HEK293 (cell line): ENCODE measurements at regions not wholly inside any gene's neighbourhood (a gene's known extent, or its start where the extent isn't known, plus 50 kb on each side); places are given as distances from the start of the nearest gene placed in this dataset.

Experiments used
- CTCF ChIA-PET: fragments of 350-600 bp; formaldehyde crosslinking; extraction: SDS; loops from one replicate; lab custom pipeline; 2021; ENCODE audit warnings: antibody characterized with exemption; lab: Yijun Ruan, JAX
- POLR2A ChIA-PET: fragments of 300-600 bp; formaldehyde crosslinking; extraction: SDS; loops from one replicate; lab custom pipeline; 2020; ENCODE audit warnings: antibody characterized with exemption, inconsistent platforms; lab: Yijun Ruan, JAX
- H3K27ac ChIP-seq: fragments of 200-500 bp; sonication (Bioruptor generic); 2 replicates; pipeline ENCODE4 v1.5.1; 2014; ENCODE audit warnings: low read depth, low read length, control low read depth, inconsistent platforms; ENCODE audit errors: extremely low read depth
- H3K36me3 ChIP-seq, 2 experiments: fragments of 200-500 bp in 1 of 2; sonication (Bioruptor generic) in 1 of 2; 1 replicate in 1 of 2; 2 replicates in 1 of 2; pipeline ENCODE4 v1.5.1; 2014 to 2017; ENCODE audit warnings: inconsistent platforms in 2 of 2, low read length in 2 of 2; ENCODE audit not compliant: control insufficient read depth in 2 of 2, insufficient read depth in 1 of 2
- H3K4me1 ChIP-seq: fragments of 200-500 bp; sonication (Bioruptor generic); 2 replicates; pipeline ENCODE4 v1.5.1; 2014; ENCODE audit warnings: mild to moderate bottlenecking, low read length, inconsistent platforms; ENCODE audit not compliant: control insufficient read depth, insufficient read depth
- H3K4me3 ChIP-seq: 2 replicates; pipeline ENCODE4 v1.5.1; 2011; ENCODE audit warnings: low read depth, mild to moderate bottlenecking, control low read depth, low read length, moderate library complexity
- H3K9me3 ChIP-seq: fragments of 200-500 bp; sonication (Bioruptor generic); 2 replicates; pipeline ENCODE4 v1.5.1; 2014; ENCODE audit warnings: low read depth, low read length, inconsistent platforms; ENCODE audit not compliant: control insufficient read depth, insufficient read depth
- BCL11A ChIP-seq: fragments of 450-650 bp; formaldehyde crosslinking; IDR thresholded peaks from 2 replicates; pipeline ENCODE4 v1.5.1; 2016; ENCODE audit warnings: low read depth, missing biosample characterization, missing genetic modification characterization
- GFI1B ChIP-seq: fragments of 450-650 bp; formaldehyde crosslinking; IDR thresholded peaks from 2 replicates; pipeline ENCODE4 v1.5.1; 2016; ENCODE audit warnings: missing biosample characterization, missing genetic modification characterization
- HIC1 ChIP-seq: fragments of 450-650 bp; formaldehyde crosslinking; IDR thresholded peaks from 2 replicates; pipeline ENCODE4 v1.5.1; 2016; ENCODE audit warnings: missing biosample characterization, missing genetic modification characterization
- IKZF3 ChIP-seq: fragments of 450-650 bp; IDR thresholded peaks from 2 replicates; pipeline ENCODE4 v1.5.0; 2018; ENCODE audit warnings: missing biosample characterization, mild to moderate bottlenecking, missing genetic modification characterization, moderate library complexity
- MYNN ChIP-seq: fragments of 450-650 bp; formaldehyde crosslinking; IDR thresholded peaks from 2 replicates; pipeline ENCODE4 v1.5.1; 2016; ENCODE audit warnings: missing biosample characterization, missing genetic modification characterization, borderline replicate concordance
- REPIN1 ChIP-seq: fragments of 450-650 bp; formaldehyde crosslinking; IDR thresholded peaks from 2 replicates; pipeline ENCODE4 v1.5.1; 2017; ENCODE audit warnings: missing biosample characterization, missing genetic modification characterization, low read depth
- SP2 ChIP-seq: fragments of 450-650 bp; formaldehyde crosslinking; IDR thresholded peaks from 2 replicates; pipeline ENCODE4 v1.5.1; 2016; ENCODE audit warnings: missing biosample characterization, missing genetic modification characterization
- TSHZ1 ChIP-seq: fragments of 450-650 bp; formaldehyde crosslinking; IDR thresholded peaks from 2 replicates; pipeline ENCODE4 v1.5.1; 2016; ENCODE audit warnings: missing biosample characterization, missing genetic modification characterization, borderline replicate concordance
- ZBTB10 ChIP-seq: fragments of 450-650 bp; formaldehyde crosslinking; IDR thresholded peaks from 2 replicates; pipeline ENCODE4 v1.5.1; 2016; ENCODE audit warnings: missing biosample characterization, missing genetic modification characterization
- ZBTB11 ChIP-seq: fragments of 450-650 bp; formaldehyde crosslinking; conservative IDR thresholded peaks from 2 replicates; pipeline ENCODE4 v1.5.1; 2016; ENCODE audit warnings: low read depth, missing biosample characterization, missing genetic modification characterization
- ZFP69B ChIP-seq: fragments of 450-650 bp; formaldehyde crosslinking; IDR thresholded peaks from 2 replicates; pipeline ENCODE4 v1.5.1; 2016; ENCODE audit warnings: missing biosample characterization, missing genetic modification characterization
- ZNF10 ChIP-seq: fragments of 450-650 bp; formaldehyde crosslinking; IDR thresholded peaks from 2 replicates; pipeline ENCODE4 v1.5.1; 2017; ENCODE audit warnings: missing biosample characterization, missing genetic modification characterization
- ZNF24 ChIP-seq: fragments of 450-650 bp; formaldehyde crosslinking; IDR thresholded peaks from 2 replicates; pipeline ENCODE4 v1.5.1; 2016; ENCODE audit warnings: missing biosample characterization, missing genetic modification characterization
- ZNF521 ChIP-seq: fragments of 450-650 bp; formaldehyde crosslinking; IDR thresholded peaks from 2 replicates; pipeline ENCODE4 v1.5.1; 2017; ENCODE audit warnings: missing biosample characterization, mild to moderate bottlenecking, missing genetic modification characterization
- ZNF529 ChIP-seq: fragments of 450-650 bp; formaldehyde crosslinking; IDR thresholded peaks from 2 replicates; pipeline ENCODE4 v1.5.1; 2017; ENCODE audit warnings: missing genetic modification characterization, missing biosample characterization; ENCODE audit not compliant: insufficient replicate concordance
- ZNF548 ChIP-seq: fragments of 450-650 bp; formaldehyde crosslinking; IDR thresholded peaks from 2 replicates; pipeline ENCODE4 v1.5.1; 2016; ENCODE audit warnings: missing biosample characterization, missing genetic modification characterization
- ZNF549 ChIP-seq: fragments of 450-650 bp; IDR thresholded peaks from 2 replicates; pipeline ENCODE4 v1.5.1; 2018; ENCODE audit warnings: missing biosample characterization, missing genetic modification characterization, mild to moderate bottlenecking, inconsistent platforms, moderate library complexity
- TF ChIP-seq, protein P1 (sequence below): fragments of 450-650 bp; formaldehyde crosslinking; IDR thresholded peaks from 2 replicates; pipeline ENCODE4 v1.5.1; 2016; ENCODE audit warnings: missing biosample characterization, missing genetic modification characterization

GRCh38 chr17:71467719-71468118 is 653.1 kb upstream of the SOX9 start (continued):
- TF ChIP-seq ZBTB10 (tag by site-specific recombination) (no peak), BCL11A (tag by site-specific recombination) (no peak), GFI1B (tag by site-specific recombination) (no peak), SP2 (tag by site-specific recombination) (no peak), ZBTB11 (tag by site-specific recombination) (no peak), ZNF549 (tag by site-specific recombination) (no peak), MYNN (no peak), ZFP69B (tag by site-specific recombination) (no peak), ZNF10 (no peak), ZNF548 (tag by site-specific recombination) (no peak), ZNF529 (tag by site-specific recombination) (no peak)
- TF ChIP-seq, protein P1, sequence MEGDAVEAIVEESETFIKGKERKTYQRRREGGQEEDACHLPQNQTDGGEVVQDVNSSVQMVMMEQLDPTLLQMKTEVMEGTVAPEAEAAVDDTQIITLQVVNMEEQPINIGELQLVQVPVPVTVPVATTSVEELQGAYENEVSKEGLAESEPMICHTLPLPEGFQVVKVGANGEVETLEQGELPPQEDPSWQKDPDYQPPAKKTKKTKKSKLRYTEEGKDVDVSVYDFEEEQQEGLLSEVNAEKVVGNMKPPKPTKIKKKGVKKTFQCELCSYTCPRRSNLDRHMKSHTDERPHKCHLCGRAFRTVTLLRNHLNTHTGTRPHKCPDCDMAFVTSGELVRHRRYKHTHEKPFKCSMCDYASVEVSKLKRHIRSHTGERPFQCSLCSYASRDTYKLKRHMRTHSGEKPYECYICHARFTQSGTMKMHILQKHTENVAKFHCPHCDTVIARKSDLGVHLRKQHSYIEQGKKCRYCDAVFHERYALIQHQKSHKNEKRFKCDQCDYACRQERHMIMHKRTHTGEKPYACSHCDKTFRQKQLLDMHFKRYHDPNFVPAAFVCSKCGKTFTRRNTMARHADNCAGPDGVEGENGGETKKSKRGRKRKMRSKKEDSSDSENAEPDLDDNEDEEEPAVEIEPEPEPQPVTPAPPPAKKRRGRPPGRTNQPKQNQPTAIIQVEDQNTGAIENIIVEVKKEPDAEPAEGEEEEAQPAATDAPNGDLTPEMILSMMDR (tag by site-specific recombination): no peak

DNA sequence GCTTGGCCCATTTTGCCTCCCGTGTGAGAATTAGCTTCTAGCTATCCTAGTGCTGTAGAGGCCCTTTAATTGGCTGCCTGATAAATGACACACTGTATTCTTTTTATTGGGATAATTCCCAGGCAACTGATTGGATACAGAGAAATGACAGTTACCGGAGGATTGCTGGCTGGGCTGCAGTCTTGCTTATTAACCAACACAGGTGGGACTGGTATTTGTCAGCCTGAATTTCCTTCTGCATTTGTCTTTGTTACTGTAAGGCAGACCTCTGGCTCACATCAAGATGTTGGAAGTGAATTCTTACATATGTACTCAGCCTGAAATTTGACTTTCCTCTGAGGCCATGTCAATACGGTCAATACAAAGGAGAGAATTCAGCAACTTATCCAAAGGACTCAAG is 650.8 kb upstream of the SOX9 start:
- ChIA-PET POLR2A (no interaction called here), CTCF (interaction anchor here (0.6 to 3.4 kb wide), 2 partner anchors 10 to 16 kb away, joined by 3 to 17 read pairs; no protein-coding TSS in a partner anchor)
- H3K27ac ChIP-seq: no peak overlapping the region
- H3K4me3 ChIP-seq: no peak overlapping the region
- no peaks in the 10 kb centered on the region for H3K9me3 ChIP-seq
- no peak for TF ChIP-seq ZNF24
- no peak for TF ChIP-seq ZNF521 (tag by site-specific recombination)
- TF ChIP-seq IKZF3: no peak
- TF ChIP-seq REPIN1 (tag by site-specific recombination): no peak
- TF ChIP-seq ZNF10: no peak
- no peak for TF ChIP-seq TSHZ1
- no peak for TF ChIP-seq HIC1 (tag by site-specific recombination)
- H3K4me1 ChIP-seq: no peaks in the 10 kb centered on the region; the same call in 1 of the 2 replicates
- H3K36me3 ChIP-seq: no peaks in the 10 kb centered on the region
